HG03432 (cell line): ENCODE measurements at regions not wholly inside any gene's neighbourhood (a gene's known extent, or its start where the extent isn't known, plus 50 kb on each side); places are given as distances from the start of the nearest gene placed in this dataset.
A peak's percentile ranks its signal among the peaks of the same experiment; 100 is the strongest.

ENCODE experiments used
- ATAC-seq: cut with Tn5 transposase; IDR thresholded peaks from one replicate; pipeline ENCODE4 v1.9.1; 2021; ENCODE audit warnings: mild to moderate bottlenecking, moderate library complexity; ENCODE audit not compliant: unreplicated experiment

GRCh38 chr13:71090990-71091389 is 776.0 kb downstream of the DACH1 start:
- ATAC-seq: no peak

DNA sequence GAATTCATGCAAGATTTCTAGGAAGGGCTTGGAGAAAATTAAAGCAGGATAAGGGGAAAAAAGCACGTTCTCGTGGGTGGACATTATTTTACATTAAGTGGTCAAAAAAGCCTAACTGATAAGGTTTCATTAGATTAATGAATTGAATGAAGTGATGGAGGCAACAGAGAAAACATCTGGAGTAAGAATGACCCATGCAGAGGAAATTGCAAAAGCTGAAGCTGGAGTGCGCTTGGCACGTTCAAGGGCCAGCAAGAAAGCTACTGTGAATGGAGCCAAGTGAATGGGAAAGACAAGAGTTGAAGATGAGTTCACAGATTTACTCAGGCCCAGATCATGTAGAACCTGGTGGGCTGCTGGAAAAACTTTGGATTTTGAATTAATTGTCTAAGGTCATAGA is 777.9 kb downstream of the DACH1 start:
- ATAC-seq: no peak

DNA sequence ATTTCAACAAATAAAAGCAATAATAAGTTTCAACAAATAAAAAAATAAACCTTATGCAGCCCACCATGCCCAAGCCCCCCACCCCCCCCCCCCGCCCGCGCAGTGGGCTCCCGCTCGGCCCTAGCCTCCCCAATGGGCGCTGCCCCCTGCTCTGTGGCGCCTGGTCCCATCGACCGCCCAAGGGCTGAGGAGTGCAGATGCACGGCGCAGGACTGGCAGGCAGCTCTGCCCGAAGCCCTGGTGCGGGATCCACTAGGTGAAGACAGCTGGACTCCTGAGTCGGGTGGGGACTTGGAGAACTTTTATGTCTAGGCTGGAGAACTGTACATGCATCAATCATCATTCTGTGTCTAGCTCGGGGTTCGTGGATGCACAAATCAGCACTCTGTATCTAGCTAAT is 779.6 kb downstream of the DACH1 start:
- no peak for ATAC-seq

GRCh38 chr13:71087006-71087405 is 780.0 kb downstream of the DACH1 start:
- no peak for ATAC-seq

- no peak for ATAC-seq
Measured at GRCh38 chr13:71082631-71083030, 784.4 kb downstream of the DACH1 start.

- no peak for ATAC-seq
Measured at GRCh38 chr13:71079638-71080037, 787.4 kb downstream of the DACH1 start.

- no peak for ATAC-seq
Measured at GRCh38 chr13:71068041-71068440, 799.0 kb downstream of the DACH1 start.

- ATAC-seq: no peak
Measured at GRCh38 chr13:71067165-71067815, 799.7 kb downstream of the DACH1 start.

DNA sequence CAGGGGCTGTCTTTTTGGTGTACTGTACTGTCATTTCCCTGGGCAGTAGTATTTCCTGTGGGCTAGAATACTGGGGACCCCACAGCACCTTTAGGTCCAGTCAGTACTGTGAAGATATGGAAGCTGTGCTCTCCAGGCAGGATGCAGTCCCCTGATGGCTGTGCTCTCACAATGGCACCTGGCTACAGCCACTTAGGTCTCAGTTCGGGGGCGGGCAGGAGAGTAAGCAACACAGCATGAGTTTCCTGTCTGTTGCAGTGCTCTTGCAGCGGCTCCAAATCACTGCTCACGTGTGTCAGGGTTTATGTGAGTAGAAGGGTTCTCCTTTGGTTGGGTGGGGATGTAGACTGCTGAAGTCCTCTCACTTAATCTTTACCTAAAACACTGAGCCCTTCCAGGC is 810.4 kb downstream of the DACH1 start:
- ATAC-seq: no peak

GRCh38 chr13:71055644-71056043 is 811.4 kb downstream of the DACH1 start:
- no peak for ATAC-seq

DNA sequence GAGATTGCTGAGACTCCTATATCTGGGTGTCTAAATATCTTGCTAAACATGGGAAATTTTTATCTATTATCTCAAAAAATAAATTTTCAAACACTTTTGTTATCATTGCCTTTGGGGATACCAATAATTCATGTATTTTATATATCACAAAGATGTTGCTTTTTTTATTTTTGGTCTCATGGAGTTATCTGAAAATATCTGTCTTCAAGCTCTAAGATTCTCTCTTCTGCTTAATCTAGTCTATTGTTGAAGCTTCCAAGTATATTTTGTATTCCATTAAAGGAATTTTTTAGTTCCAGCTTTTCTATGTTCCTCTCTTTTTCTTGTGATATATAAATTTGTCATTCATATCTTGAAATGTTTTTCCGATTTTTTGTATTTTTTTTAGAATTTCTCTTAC is 812.0 kb downstream of the DACH1 start:
- no peak for ATAC-seq

- ATAC-seq: peak; percentile 93
Measured at GRCh38 chr13:71054358-71054757, 812.6 kb downstream of the DACH1 start.

DNA sequence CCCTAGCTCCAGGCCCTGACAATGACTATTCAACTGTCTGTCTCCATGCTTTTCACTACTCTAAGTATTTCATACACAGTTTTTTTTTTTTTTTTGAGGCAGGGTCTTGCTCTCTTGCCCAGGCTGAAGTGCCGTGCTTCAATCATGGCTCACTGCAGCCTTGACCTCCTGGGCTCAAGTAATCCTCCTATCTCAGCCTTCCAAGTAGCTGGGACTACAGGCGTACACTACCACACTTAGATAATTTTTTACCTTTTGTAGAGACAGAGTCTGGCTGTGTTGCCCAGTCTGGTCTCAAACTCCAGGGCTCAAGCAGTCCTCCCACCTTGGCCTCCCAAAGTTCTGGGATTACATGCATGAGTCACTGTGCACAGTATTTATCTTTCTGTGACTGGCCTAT is 815.4 kb downstream of the DACH1 start:
- ATAC-seq: no peak

DNA sequence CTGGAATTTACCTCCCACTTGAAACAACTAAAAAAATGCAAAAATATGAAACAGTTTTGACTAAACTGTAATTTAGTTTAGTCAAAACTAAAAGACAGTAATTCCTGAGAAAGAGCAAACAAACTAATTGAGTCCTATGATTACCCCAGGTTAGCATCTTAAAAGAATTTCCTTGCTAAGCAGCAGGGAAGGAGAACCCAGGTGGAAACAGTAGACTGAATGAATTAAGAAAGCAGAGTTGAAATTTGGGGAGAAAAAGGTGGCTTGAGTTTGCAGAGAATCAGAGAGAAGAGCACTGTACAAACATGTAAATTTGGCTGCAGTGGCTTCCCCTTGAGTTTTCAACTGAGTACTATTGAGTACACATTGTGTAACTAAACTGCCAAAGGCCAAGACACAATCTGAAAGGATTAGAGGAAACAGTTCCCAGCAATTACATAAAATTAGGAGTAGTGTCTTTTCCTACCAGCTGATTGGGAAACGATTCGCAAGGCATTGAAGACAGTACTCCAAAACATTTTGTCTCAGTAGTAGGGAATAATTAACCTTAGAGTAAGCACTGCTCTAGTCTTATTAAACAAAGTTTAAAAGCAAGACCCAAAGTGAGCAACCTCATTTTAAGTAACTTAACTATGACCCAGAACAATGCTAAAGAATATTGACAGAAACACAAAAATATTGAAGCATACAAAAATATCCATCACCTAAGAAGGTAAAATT is 820.5 kb downstream of the DACH1 start:
- no peak for ATAC-seq

GRCh38 chr13:71045101-71045500 is 821.9 kb downstream of the DACH1 start:
- no peak for ATAC-seq

DNA sequence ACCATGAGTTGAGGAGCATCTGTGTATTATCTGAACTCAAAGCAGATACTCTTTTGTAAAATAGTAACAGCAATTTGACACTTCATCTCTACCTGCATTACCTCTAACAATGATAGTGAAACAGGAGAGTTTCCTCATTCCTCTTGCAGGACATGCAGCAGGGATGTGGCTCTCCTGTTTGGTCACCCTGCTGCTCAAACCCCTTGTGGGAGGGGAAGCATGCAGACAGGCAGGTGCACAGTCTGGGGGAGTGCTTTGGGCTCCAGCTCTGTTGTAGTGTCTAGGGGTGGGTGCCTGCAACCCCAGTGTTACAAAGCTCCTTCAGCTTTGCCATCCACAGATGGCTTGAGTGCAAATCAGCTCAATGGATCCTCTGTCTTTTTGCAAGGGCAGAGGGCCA is 827.6 kb downstream of the DACH1 start:
- ATAC-seq: no peak

DNA sequence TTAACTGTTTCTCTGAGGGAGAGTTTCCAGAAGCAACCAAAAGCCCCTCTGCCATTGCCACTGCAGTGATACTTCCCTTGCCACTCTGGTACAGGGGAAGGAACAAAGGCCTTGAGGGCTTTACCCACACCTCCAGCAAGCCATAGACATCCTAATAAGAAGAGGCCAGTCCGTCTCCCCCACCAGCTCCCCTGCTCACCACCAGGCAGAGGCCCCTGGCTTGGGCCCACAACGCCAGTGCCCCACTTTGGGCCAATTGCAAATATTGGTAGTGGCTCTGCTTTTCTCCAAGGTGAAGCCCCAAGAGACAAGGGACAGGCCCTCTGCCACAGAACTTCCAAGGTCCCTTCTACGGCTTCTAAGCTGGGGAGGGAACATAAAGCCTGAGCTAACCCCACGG is 833.0 kb downstream of the DACH1 start:
- no peak for ATAC-seq

- no peak for ATAC-seq
Measured at GRCh38 chr13:71033026-71033425, 834.0 kb downstream of the DACH1 start.

GRCh38 chr13:71030784-71031183 is 836.2 kb downstream of the DACH1 start:
- ATAC-seq: no peak

GRCh38 chr13:71028884-71029283 is 838.1 kb downstream of the DACH1 start:
- no peak for ATAC-seq

GRCh38 chr13:71021825-71022422 is 845.1 kb downstream of the DACH1 start:
- ATAC-seq: peak; percentile 58

DNA sequence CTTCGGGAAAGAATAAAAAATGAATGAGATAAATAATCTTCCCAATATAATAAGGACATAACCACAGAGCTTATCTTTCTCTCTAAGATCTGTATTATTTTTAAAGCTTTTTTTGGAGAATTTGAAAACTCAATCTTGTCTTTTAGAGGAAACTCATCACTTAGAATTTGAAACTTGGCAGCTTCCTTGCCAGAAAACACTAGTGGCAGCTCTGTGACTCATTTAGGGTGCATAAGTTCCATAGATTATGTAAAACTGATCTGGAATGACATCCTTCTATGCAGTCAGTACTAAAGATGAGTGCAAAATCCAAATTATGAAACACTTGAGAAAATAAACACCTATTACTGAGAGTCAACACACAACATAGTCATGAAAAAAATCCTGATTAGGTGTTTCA is 848.0 kb downstream of the DACH1 start:
- ATAC-seq: no peak
